Activated CD4-positive, alpha-beta T cell treated with anti-CD3 and anti-CD28 coated beads for 48 hours (primary cell): ENCODE measurements at regions not wholly inside any gene's neighbourhood (a gene's known extent, or its start where the extent isn't known, plus 50 kb on each side); places are given as distances from the start of the nearest gene placed in this dataset.
A peak's percentile ranks its signal among the peaks of the same experiment; 100 is the strongest.

Experiments used
- DNase-seq: peaks from one replicate; pipeline ENCODE4 v3.0.0-alpha.2; 2020

DNA sequence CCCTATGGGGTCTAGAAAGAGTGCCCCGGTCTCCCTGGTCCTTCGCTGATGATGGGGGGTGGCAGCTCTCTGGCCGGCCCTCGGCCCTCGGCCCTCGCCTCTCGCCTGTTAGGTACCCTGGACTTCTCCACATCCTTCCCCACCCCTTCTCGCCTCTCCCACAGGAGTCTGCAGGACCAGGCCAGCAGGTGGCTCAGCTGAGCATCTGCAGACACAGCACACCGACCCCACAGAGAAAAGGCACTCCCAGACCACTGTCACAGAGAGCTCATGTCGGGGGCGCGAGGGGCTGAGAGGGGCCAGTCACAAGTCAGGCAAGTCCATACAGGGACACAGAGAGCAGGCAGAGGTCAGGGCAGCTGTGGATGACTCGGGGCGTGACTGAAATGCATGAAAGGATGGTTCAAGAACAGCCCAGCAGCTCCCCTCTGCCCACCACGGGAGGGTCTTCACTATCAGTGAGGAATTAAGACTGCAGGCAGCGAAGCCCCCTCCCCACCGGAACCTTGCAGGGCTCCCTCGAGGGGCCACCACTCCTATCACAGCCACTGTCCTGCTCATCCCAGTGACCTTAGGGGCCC is 181.7 kb upstream of the NSMCE3 start:
- no peak for DNase-seq

DNA sequence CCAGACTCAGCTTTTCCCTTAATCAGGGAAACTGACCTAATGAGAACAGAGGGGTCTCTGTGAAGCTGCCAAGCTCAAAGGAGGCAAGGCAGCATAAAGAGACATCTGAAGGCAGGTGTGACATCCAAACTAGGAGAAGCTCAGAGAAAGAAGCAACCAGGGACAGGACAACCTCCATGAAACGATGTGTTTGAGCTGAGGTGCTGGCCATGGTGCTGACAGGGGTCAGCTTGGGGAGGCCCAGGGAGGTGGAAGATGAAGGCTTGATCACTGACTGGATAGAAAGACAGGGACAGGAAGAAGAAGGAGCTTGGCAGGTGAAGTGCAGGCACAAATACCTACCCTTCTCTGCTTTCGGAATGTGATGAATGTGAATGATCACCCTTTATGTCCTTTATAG is 179.5 kb upstream of the NSMCE3 start:
- no peak for DNase-seq

DNA sequence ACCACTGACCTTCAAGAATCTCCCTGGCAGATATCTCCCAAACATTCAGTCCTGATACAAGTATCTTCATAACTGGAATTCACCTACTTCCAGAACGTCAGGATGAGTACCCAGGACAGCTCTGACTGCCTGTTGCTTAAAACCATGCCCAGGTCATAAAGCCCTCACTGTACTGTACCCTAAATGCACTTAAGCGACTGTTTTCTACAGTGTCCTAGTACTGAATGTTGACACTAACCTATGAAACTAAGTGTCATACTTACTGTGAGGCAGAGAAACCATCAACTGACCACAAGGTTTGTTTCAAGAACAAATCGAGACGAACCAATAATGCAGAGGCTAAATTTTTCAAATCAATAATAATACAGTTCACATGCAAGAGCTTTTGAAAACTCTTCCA is 178.7 kb upstream of the NSMCE3 start:
- no peak for DNase-seq

DNA sequence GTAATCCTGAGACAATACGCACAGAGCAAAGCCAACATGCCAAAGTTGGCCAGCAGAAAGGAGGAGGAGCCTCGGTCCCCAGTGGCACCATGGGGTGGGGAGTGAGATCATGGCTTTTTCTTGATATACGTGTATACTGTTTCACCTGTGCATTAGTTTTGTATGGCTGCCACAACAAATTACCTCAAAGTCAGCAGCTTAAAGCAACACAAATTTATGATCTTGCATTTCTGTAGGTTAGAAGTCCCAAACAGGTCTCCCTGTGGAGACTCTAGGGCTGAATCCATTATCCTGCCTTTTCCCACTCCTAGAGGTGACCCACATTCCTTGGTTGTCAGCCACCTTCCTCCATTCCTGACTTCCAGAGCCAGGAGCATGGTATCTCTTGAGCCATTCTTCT is 176.9 kb upstream of the NSMCE3 start:
- no peak for DNase-seq

DNA sequence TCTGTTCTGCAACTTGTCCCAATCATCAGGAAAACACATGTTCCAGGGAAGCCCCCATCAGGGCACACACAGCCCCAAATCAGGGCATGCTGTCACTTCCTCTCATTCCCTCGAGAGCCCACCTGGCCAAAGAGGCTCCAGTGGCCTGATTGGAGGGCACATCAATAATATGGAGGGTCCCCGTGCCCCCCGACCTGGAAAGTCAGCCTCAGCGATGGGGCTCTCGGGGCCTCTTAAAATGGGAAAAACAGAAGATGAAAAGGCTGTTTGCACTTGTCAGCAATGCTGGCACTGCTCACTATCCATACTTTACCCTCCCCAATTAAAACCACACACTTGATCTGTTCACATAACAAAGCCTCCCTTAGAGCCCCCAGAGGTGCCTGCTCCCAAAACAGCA is 172.9 kb upstream of the NSMCE3 start:
- DNase-seq, result no peak

DNA sequence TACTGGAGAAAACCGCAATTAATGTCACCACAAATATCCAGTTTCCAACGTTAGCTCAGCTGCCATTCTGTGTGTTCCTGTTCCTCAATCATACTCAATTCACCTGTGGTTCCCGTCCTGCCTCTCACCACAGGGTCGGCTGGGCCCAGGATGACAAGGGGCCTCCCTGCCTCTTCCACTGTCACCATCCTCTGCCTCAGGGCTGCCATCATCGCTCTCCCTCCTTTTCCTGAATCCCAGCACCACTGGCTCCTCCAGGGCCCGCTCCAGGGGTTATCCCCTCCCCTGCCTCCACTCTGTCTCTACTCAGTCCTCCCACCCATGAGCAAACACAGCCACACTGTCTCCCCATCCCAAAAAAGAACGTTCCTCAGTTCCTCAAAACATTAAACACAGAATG is 170.9 kb upstream of the NSMCE3 start:
- no peak for DNase-seq

DNA sequence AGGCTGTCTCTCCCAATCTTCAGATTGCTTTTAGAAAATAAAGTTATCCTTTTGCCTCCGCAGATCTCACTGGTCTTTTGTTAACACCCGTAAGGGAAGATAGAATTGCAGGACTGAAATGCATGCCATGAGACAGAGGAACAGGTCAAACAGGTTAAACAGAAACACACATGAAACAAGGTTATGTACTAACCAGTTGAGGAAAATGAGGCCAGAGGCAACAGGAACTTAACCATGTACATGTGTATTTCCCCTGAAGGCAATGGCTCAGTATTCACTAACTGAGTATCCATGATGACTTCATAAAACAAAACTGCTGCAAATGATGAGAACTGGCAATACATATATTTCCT is 169.1 kb upstream of the NSMCE3 start:
- no peak for DNase-seq

DNA sequence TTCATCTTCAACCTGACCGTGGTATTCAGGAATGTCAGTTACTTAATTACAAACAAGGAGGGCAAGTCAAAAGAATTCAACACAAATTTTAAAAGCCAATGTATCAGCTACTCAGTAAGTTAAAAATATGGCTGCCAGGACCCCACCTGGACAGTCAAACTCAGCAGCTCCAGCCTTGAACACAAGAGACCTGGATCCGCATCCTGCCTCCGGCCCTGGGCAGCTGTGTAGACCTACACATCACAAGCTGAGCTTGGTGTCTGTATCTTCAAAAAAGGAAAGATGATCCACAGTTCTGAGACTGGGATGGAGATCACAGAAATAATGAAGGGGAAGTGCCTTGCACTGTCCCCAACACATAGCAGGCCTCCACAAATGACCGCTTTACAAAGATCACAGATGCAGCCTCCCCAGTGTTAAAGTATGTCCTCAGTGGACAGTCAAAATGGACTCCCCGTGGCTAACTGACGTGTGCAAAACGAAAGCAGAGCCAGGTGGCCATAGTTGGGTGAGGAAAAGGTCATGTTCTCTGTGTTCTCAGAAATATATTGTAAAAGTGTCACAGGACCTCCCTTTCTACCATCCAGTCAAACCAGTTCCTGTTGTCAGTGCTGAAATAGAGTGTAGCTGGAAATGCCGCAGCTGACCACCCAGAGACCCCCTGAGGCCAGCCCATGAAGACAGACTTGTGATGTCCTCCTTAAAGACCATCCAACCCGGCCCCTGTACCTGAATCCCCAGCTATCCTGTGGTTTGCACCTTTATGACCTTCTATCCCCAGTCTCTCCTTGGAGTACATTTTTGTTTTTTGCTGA is 168.5 kb upstream of the NSMCE3 start:
- DNase-seq, result no peak

DNA sequence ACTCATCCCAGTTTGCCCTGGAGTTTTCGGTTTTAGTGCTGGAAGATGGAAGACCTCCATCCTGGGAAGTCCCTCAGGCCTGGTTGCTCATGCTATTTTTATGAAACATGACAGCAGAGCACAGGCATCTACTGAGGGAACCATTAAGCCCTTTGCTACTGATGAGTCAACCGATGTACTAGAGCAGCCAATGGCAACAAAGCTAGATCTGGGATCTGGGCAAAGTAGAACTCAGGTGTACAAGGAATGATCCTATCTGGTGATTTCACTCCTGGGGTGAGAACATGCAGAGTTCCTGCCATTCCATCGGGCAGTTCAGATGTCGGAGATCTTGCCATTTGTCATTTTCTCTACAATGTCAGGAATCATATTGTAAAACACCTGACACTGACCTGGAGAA is 166.2 kb upstream of the NSMCE3 start:
- no peak for DNase-seq

DNA sequence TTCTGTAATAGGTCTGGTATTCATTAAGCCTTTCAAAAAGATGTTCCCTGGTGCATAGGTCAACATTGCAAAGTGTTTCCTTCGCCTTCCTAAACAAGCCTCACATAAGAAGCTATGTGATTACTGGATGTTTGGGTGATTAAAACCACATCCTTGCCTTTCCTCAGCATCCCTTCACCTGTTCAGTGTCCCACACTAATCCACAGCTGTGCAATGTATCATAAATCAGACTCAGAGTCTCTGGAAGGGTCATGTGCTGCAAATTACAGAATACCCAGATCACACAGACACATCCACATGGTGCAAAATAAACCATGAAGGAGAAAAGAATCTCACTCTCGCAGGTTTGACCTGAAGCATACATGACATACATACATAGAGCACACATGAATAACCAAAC is 164.7 kb upstream of the NSMCE3 start:
- no peak for DNase-seq

DNA sequence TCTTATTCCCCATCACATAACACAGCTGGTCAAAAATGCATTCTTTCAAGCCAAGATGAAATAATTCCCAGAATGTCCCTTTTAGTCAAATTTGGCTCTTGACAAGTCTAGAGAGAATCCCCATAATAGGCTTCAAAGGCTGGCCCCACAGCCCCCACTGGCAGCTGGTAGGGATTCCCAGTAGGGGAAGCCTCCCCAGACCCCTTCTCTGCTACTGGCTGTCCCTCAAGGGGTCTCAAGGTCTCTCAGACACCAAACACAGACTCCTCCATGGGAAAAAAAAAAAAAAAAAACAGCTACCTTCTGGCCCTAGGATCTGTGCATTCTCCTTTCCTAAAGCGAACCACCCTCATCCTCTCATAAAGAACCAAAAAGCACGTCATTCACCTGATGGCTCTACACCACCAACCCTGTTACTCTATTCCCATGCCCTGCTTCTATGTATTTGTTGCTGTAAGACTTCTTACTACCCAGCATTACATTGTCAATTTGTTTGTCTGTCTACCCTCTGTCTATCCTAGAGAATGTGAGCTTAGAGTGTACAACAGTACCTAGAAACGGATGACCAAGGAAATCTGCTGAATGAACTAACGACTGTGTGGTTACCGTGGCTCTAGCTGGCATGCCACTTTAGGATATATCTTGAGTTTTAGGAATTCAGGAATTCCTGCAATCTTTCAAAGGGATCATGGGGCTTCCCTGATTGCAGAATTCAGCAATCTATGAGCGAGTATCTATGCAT is 164.1 kb upstream of the NSMCE3 start:
- no peak for DNase-seq

DNA sequence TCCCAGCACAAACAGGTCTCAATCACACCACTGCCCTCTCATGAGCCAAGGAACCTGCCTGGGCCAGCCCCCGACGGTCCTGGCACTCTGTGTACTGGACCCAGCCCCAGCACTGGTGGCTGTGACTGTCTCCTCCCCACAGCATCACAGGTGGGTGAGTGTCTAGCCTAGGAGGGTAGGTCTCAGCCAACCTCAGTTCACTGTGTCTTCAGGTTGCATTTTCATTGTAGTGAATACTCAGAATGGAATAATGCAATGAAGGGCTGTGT is 163.4 kb upstream of the NSMCE3 start:
- DNase-seq, result no peak

DNA sequence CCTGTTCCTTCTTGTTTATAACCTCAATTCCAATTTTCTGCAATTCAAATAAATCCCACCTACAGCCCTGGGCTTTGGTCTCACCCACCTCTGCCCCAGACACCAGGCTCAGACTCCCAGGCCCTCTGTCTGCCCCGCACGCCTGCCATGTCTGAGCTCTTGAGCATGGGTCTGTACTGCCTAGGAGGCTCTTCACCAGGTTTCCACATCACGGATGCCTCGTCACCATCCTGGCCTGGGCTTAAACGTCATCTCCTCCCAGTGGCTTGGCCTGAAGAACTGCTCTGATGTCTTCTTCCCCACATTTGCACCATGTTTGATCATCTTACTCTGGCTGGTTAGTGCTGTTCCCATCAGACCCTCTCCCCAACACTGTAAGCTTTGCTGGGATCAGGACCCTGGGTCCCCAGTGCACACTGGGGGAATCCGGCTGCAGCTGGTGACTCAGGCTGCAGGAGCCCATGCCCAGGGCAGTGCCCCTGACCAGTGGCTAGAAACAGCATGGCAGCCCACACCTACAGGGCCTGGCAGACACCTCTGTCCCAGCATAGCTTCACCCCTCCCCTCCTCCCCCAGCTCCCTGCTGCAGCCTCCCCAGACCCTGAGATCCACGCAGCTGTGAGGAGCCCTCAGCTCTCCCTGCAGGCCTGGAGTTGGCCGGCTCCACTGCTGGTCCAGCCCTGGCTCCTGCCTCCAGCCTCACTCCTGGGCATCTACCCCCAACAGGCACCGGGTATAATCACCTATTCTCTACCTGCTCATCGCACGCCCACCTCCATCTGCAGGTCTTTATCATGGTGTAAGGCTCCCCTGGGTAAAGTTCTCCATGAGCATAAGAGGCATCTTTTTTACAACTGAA is 162.8 kb upstream of the NSMCE3 start:
- no peak for DNase-seq

DNA sequence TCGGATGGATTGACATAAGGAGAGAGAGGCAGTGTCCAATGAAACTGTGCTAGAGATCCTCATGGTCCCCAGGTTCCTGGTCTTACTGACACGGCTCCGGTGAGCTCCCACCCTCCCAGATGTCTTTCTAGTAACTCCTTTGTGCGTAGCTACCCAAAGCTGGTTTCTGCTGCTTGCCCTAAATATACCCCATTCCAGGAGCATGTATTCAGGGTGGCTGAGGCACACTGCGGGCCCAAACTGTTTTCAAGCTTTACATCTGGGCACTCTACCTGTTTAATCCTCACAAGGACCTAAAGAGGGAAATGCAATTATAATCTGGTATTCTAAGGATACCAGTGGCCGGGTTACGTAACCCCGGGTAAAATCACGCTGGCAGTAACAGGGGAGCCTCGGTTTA is 161.2 kb upstream of the NSMCE3 start:
- no peak for DNase-seq

DNA sequence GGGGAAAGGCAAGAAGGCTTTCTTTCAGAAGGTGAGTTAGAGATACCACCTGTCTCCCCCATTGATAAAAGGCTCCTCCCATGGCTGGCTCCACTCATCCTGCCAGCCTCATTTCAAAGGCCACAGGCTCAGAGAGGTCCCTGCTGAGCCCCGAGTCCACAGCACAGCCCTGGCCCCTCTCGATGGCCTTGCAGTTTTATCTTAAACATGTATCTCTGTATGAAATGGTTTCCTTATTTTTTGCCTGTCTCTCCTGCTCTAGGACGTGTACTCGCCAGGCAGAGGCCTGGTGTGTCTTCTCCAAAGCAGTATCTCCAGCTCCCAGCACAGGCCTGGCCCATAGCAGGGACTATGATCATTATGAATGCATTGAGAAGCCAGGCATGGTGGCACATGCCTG is 160.5 kb upstream of the NSMCE3 start:
- DNase-seq, result no peak

DNA sequence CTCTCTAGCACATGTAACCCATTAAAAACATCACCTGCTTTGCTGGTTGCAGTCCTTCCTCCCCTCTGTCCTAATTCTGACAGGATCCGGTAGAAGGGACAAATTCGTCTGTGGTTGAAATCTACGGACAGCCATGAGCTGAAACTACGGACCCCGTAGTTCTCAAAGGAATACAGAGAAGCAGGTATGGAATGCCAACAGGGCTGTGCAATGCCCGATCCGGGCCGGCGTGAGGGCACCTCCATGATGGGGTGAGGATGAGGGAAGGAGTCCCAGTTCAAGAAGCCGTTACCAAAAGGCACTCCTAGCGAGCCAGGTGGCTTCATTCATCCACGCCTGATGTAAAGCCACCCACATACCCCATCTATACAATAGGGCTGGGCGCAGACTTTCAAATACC is 160.0 kb upstream of the NSMCE3 start:
- DNase-seq, result no peak

DNA sequence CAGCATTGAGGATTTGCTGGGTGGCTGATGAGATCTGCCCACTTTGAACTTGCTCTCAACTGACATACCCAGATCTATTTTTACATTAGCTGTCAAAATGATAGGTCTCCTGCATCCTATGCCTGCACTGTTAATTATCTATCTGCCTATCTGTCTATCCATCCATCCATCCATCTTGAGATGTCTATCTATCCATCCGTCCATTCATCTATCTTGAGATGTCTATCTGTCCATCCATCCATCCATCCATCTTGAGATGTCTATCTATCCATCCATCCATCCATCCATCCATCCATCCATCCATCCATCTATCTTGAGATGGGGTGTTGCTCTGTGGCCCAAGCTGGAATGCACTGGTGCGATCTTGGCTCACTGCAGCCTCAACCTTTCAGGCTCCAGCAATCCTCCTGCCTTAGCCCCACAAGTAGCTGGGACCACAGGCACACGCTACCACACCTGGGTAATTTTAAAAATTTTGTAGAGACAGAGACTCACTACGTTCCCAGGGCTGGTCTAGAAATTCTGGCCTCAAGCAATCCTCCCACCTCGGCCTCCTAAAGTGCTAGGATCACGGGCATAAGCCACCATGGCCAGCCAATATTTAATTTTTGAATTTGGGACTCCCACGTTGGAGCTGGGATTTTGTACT is 159.4 kb upstream of the NSMCE3 start:
- no peak for DNase-seq

DNA sequence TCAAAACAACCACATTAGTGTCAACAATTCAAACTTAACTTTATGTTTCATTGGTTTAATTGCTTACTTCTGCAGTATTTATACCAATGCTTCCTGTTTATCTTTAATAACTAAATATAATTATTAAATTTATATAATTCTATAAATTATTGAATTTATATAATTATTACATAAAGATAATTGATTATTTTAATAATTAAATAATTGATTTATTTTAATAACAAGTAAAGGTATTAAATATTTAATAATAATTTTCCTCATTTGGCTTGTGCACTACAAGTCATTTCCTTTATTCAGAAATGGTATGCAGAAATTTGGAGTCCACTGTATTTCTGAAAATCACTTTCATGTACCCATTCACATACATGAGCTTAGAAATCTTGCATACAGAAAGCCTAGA is 156.2 kb upstream of the NSMCE3 start:
- no peak for DNase-seq

DNA sequence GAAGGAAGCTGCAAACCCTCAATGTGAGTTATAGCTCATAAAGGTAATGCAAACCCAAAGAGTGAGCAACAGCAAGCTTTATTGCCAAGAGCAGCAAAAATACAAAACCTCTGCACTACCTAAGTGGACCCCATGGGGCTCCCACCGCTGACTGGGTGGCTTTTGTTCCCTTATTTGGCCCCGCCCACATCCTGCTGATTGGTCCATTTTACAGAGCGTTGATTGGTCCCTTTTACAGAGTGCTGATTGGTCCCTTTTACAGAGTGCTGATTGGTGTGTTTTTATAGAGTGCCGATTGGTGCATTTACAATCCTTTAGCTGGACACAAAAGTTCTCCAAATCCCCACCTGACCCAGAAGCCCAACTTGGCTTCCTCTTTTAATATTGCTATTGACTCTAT is 154.5 kb upstream of the NSMCE3 start:
- DNase-seq, result peak; percentile 6

DNA sequence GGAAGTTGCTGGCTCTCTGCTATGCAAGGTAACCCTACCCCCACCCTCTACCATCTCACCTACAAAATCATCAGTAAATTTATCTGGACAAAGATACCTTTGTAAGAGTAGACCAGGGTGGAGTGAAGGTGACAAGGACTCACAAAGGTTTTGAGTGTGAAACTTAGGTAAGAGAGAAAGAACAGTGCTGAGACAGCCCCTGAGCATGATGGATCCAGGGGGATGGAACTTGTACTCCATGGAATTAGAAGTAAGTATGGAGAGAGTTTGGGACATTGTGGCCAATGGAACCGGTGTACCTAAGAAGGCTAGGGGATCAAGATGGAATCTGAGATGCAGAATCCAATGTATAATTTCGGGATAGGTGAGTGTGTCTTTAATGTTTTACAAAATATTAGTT is 153.0 kb upstream of the NSMCE3 start:
- DNase-seq, result no peak

DNA sequence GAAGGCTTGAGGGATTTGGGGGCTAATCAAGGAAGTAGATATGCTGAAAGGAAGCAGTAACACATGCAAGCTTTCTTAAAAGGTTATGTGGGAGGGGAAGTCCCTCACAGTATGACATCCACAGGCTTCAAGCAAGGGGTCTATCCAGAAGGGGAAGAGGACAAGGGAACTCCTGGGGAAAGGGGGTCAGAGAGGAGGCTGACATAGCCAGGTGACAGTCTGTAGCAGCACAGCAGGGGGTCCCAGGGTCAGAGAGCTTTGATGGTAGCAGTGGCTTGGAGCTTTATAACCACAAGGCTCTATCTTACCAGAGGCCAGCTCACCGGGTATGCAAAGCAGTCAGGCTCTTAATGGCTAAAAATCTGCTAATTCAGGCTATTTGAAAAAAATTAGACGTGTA is 150.6 kb upstream of the NSMCE3 start:
- DNase-seq, result no peak

DNA sequence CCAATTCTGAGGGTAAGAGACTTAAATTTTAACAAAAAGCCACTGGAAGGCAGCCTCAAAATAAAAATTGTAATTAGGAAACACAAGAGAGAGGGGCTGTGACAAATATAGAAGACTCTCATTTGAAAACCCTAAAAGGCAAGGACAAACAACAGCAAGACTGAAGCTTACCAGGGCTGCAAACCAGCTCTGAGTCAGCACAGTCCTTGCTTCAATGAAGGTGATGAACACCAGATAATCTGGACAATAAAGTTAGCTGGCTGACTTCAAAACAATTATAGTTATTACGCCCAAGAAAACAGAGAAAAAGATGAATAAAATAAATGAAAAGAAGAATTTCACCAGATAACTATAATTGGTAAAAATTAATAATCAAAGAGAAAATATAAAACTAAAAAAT is 149.3 kb upstream of the NSMCE3 start:
- no peak for DNase-seq

DNA sequence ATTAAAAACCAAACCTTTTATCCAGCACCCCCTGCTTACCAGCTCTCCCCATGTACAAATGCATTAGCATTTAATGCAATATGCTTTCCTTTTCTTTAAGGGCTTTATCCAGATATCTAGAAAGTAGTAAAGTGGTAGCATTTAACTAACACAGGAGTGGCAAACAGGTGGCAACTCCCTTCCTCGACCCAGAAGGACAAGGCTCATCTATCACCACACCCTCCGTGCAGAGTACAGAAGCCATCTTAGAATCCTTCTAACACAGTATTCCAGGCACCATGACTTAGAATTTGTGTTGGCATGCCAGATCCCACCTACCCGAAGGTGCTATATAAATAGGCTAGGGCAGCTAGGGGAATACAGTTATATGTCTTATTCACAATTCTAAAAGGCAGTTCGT is 148.6 kb upstream of the NSMCE3 start:
- no peak for DNase-seq
